Tibial nerve (tissue), 3 donors: ENCODE measurements at regions not wholly inside any gene's neighbourhood (a gene's known extent, or its start where the extent isn't known, plus 50 kb on each side); places are given as distances from the start of the nearest gene placed in this dataset.

Experiments used
- CTCF ChIP-seq, 5 experiments: fragments of 200-600 bp in 3 of 5; fragments of 450-650 bp in 2 of 5; sonication (generic) in 3 of 5; IDR thresholded peaks; one replicate each; pipeline ENCODE4 v1.5.1; 2016 to 2019; ENCODE audit warnings: antibody characterized with exemption in 5 of 5, mild to moderate bottlenecking in 3 of 5, moderate library complexity in 2 of 5
- POLR2A ChIP-seq, 2 donors: fragments of 450-650 bp; IDR thresholded peaks; one replicate each; pipeline ENCODE4 v1.6.1; 2017; ENCODE audit warnings: antibody characterized with exemption in 2 of 2, mild to moderate bottlenecking in 2 of 2, moderate library complexity in 2 of 2

DNA sequence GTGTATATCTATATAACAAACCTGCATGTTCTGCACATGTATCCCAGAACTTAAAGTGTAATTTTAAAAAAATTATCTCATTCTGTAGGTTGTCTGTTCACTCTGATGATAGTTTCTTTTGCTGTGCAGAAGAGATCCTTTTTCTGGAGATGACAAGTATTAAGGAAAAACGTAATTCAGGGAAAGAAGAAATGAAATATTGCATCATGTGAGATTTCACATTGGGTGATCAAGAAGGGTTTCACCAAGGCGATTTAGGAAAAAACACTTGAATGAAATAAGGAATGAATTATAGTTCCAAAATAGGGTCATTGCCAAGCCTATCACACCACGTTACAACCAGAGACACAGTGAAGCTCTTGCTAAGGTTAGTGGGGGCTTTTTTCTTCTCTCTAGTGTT lies 227.9 kb downstream of the HNRNPD start:
- TF ChIP-seq CTCF (IDR thresholded peaks at IDR 0.05) (no peak), POLR2A (IDR thresholded peaks at IDR 0.05) (no peak)
